GM18502 (cell line): ENCODE measurements at regions not wholly inside any gene's neighbourhood (a gene's known extent, or its start where the extent isn't known, plus 50 kb on each side); places are given as distances from the start of the nearest gene placed in this dataset.
"Not testable (repeated sequence)": the region's sequence is repeated elsewhere in the genome, so short reads cannot be mapped to it uniquely, and the experiment has no call there.

Experiments used
- ATAC-seq: cut with Tn5 transposase; IDR thresholded peaks from one replicate; pipeline ENCODE4 v1.9.1; 2021; ENCODE audit warnings: mild to moderate bottlenecking; ENCODE audit not compliant: unreplicated experiment, poor library complexity

- not testable (repeated sequence) for ATAC-seq
Observed at GRCh38 chrX:123788193-123788592, 55.3 kb upstream of the THOC2 start.

GRCh38 chrX:123788744-123789143 is 55.9 kb upstream of the THOC2 start:
- ATAC-seq: no peak

- ATAC-seq: no peak
Observed at GRCh38 chrX:123797543-123798447, 62.1 kb upstream of the XIAP start.

GRCh38 chrX:123798706-123799430 is 61.0 kb upstream of the XIAP start:
- ATAC-seq: not testable (repeated sequence)

GRCh38 chrX:123801901-123802300 is 58.0 kb upstream of the XIAP start:
- no peak for ATAC-seq

- peak; percentile 69 for ATAC-seq
Observed at GRCh38 chrX:123803331-123803983, 56.4 kb upstream of the XIAP start.

- not testable (repeated sequence) for ATAC-seq
Observed at GRCh38 chrX:123803984-123804365, 55.9 kb upstream of the XIAP start.

- ATAC-seq: no peak
Observed at GRCh38 chrX:123807835-123808416, 51.9 kb upstream of the XIAP start.

GRCh38 chrX:123809854-123810375 is 49.9 kb upstream of the XIAP start:
- ATAC-seq: no peak
